Fibroblast of lung (primary cell): ENCODE measurements at regions not wholly inside any gene's neighbourhood (a gene's known extent, or its start where the extent isn't known, plus 50 kb on each side); places are given as distances from the start of the nearest gene placed in this dataset.

Experiments used
- DNase-seq, 2 donors: peaks; one replicate each; pipeline versions ENCODE4 v3.0.0 to v3.0.0-alpha.2; 2010; ENCODE audit warnings: low read depth in 2 of 2
- H2AFZ ChIP-seq: 2 replicates; pipeline ENCODE4 v1.5.1; 2012; ENCODE audit warnings: low read length, control low read depth, inconsistent platforms
- H3K27ac ChIP-seq: 2 replicates; pipeline ENCODE4 v1.5.1; 2011; ENCODE audit warnings: low read length, control low read depth; ENCODE audit not compliant: insufficient read depth
- H3K27me3 ChIP-seq: 2 replicates; pipeline ENCODE4 v1.5.1; 2011; ENCODE audit warnings: mild to moderate bottlenecking, low read length; ENCODE audit not compliant: control insufficient read depth, insufficient read depth
- H3K36me3 ChIP-seq: 2 replicates; pipeline ENCODE4 v1.5.1; 2011; ENCODE audit warnings: low read length; ENCODE audit not compliant: control insufficient read depth, insufficient read depth
- H3K4me1 ChIP-seq: 2 replicates; pipeline ENCODE4 v1.5.1; 2011; ENCODE audit warnings: low read length; ENCODE audit not compliant: control insufficient read depth, insufficient read depth; ENCODE audit errors: extremely low read depth
- H3K4me2 ChIP-seq: 2 replicates; pipeline ENCODE4 v1.5.1; 2011; ENCODE audit warnings: low read length, control low read depth; ENCODE audit not compliant: insufficient read depth; ENCODE audit errors: extremely low read depth
- H3K4me3 ChIP-seq, 4 experiments: fragments of 200-600 bp in 1 of 4; sonication (generic) in 1 of 4; replicated peaks in 1 of 4; 2 replicates each; pipeline ENCODE4 v1.5.1; 2011 to 2016; ENCODE audit warnings: low read length in 4 of 4, low read depth in 3 of 4, mild to moderate bottlenecking in 3 of 4, control low read depth in 2 of 4, inconsistent platforms in 1 of 4, mixed read lengths in 1 of 4; ENCODE audit not compliant: insufficient read depth in 1 of 4; ENCODE audit errors: control extremely low read depth in 1 of 4
- H3K79me2 ChIP-seq: 2 replicates; pipeline ENCODE4 v1.5.1; 2012; ENCODE audit warnings: mild to moderate bottlenecking, low read length, inconsistent platforms; ENCODE audit not compliant: control insufficient read depth, insufficient read depth
- H3K9ac ChIP-seq: 2 replicates; pipeline ENCODE4 v1.5.1; 2011; ENCODE audit warnings: mild to moderate bottlenecking, low read length, control low read depth; ENCODE audit not compliant: insufficient read depth
- H3K9me3 ChIP-seq: 2 replicates; pipeline ENCODE4 v1.5.1; 2012; ENCODE audit warnings: low read depth, low read length; ENCODE audit not compliant: control insufficient read depth, insufficient read depth
- H4K20me1 ChIP-seq: 2 replicates; pipeline ENCODE4 v1.5.1; 2011; ENCODE audit warnings: low read length; ENCODE audit not compliant: control insufficient read depth, insufficient read depth; ENCODE audit errors: extremely low read depth
- CTCF ChIP-seq, 2 donors: IDR thresholded peaks in 1 of 2; conservative IDR thresholded peaks in 1 of 2; 1 replicate in 1 of 2; 2 replicates in 1 of 2; pipeline ENCODE4 v1.5.1; 2011 to 2012; ENCODE audit warnings: low read length in 2 of 2, control low read depth in 1 of 2, inconsistent platforms in 1 of 2, low read depth in 1 of 2, mild to moderate bottlenecking in 1 of 2
- EZH2 ChIP-seq: IDR thresholded peaks from 2 replicates; pipeline ENCODE4 v1.5.1; 2012; ENCODE audit warnings: low read length, control low read depth, mild to moderate bottlenecking; ENCODE audit errors: missing control alignments

DNA sequence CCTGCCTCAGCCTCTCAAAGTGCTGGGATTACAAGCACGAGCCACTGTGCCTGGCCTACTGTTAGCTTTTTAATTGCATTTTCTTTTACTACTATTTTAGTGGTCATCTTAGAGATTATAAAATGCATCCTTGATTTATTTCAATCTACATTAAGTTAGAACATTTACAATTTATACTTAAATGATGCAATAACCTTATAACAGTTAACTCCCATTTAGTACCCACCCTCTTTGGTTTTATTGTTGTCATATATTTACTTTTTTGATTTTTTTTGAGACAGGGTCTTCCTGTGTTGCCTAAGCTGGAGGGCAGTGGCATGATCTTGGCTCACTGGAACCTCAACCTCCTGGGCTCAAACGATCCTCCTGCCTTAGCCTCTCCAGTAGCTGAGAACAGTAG, 77.3 kb downstream of the PPCDC start:
- Histone ChIP-seq H3K9ac (no peak overlapping the region), H3K27me3 (no peaks in the 10 kb centered on the region), H3K79me2 (no peaks in the 10 kb centered on the region), H2AFZ (no peak overlapping the region), H3K4me2 (no peak overlapping the region), H3K4me3 (no peak overlapping the region), H4K20me1 (no peaks in the 10 kb centered on the region), H3K4me1 (peaks cover 2% of the 10 kb centered on the region), H3K36me3 (no peaks in the 10 kb centered on the region), H3K27ac (no peak overlapping the region), H3K9me3 (no peaks in the 10 kb centered on the region)
- TF ChIP-seq EZH2 (no peak), CTCF (conservative IDR thresholded peaks at IDR 0.05 in 1 of 2, IDR thresholded peaks at IDR 0.05 in 1 of 2; ENCODE audit: low read depth in 1 of 2, low read length in 2 of 2) (no peak)
- no peak for DNase-seq

DNA sequence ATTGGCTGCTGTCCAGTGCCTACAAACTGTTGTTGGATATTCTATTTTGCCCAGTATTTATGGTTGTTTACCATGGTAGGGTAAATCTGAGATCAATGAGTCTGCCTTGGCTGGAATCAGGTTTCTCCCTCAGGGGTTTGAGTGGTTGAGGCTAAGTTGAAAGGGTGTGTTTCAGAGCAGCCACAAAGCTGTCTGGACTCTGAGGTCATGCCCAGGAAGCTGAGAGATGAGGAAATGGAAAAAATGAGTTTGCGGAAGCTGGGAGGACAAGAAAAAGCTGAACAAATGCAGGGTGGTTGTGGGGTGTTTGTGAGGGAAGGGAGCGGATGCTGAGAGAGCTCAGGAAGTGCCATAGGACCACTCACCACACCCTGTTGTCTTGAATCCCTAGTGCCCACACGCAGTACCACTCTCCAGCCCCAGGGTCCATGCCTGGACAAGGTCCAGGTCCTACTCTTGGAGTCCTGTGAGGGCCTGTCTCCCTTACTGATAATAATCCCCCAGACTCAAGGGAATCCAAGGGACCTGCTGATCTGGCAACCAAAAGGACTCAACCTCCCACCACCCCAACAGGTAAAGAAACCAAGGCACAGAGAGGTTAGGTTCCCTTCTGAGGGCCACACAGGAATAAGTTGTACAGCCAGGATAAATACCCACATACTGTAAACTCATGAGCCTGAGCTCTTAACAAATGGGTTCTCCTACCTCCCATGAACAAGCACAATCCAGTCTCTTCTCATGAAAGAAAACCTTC, 81.6 kb downstream of the PPCDC start:
- Histone ChIP-seq H2AFZ (no peak overlapping the region), H3K4me1 (peaks cover 10% of the 10 kb centered on the region), H3K27me3 (no peaks in the 10 kb centered on the region), H3K9ac (no peak overlapping the region), H3K36me3 (no peaks in the 10 kb centered on the region), H3K4me2 (no peak overlapping the region), H3K9me3 (no peaks in the 10 kb centered on the region), H4K20me1 (no peaks in the 10 kb centered on the region), H3K79me2 (no peaks in the 10 kb centered on the region), H3K4me3 (no peak overlapping the region), H3K27ac (no peak overlapping the region)
- peak; percentile 89 to 92 for DNase-seq
- TF ChIP-seq EZH2 = no peak
- no peak for TF ChIP-seq CTCF (conservative IDR thresholded peaks at IDR 0.05 in 1 of 2, IDR thresholded peaks at IDR 0.05 in 1 of 2; ENCODE audit: low read depth in 1 of 2, low read length in 2 of 2)

DNA sequence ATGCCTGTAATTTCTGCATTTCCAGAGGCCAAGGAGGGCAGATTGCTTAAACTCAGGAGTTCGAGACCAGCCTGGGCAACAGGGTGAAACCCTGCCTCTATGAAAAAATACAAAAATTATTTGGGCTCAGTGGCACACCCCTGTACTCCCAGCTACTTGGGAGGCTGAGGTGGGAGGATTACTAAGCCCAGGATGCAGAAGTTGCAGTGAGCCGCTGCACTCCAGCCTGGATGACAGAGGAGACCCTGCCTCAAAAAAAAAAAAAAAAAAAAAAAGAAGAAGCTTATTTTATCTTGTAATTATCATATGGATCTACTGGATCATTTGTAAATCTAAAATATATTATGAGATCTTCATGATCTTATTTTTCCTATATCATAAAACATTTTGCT, 84.1 kb downstream of the PPCDC start:
- no peak overlapping the region for H2AFZ ChIP-seq
- DNase-seq = no peak
- no peak overlapping the region for H3K9ac ChIP-seq
- no peaks in the 10 kb centered on the region for H3K36me3 ChIP-seq
- H3K4me2 ChIP-seq = no peak overlapping the region
- H3K27me3 ChIP-seq = no peaks in the 10 kb centered on the region
- H3K27ac ChIP-seq = no peak overlapping the region
- TF ChIP-seq CTCF (conservative IDR thresholded peaks at IDR 0.05 in 1 of 2, IDR thresholded peaks at IDR 0.05 in 1 of 2; ENCODE audit: low read depth in 1 of 2, low read length in 2 of 2) (no peak), EZH2 (no peak)
- H3K4me3 ChIP-seq = no peak overlapping the region
- no peaks in the 10 kb centered on the region for H4K20me1 ChIP-seq
- peaks cover 10% of the 10 kb centered on the region for H3K4me1 ChIP-seq
- H3K79me2 ChIP-seq = no peaks in the 10 kb centered on the region
- no peaks in the 10 kb centered on the region for H3K9me3 ChIP-seq
